Activated CD8-positive, alpha-beta T cell treated with anti-CD3 and anti-CD28 coated beads for 36 hours (primary cell): ENCODE measurements at regions not wholly inside any gene's neighbourhood (a gene's known extent, or its start where the extent isn't known, plus 50 kb on each side); places are given as distances from the start of the nearest gene placed in this dataset.

ENCODE experiments used
- ATAC-seq: fragments of 200-7000 bp; cut with Tn5 transposase; one replicate; pipeline ENCODE4 v1.10.0; 2021; ENCODE audit warnings: mild to moderate bottlenecking, moderate library complexity
- CTCF ChIA-PET: fragments of 350-600 bp; sonication (Branson Sonifier 250); formaldehyde crosslinking; loops from one replicate; lab custom pipeline; 2021; ENCODE audit warnings: antibody characterized with exemption; lab: Charles Lee
- POLR2A ChIA-PET: fragments of 350-600 bp; sonication (Branson Sonifier 250); formaldehyde crosslinking; loops from one replicate; lab custom pipeline; 2021; ENCODE audit warnings: antibody characterized with exemption; lab: Charles Lee
- DNase-seq: peaks from one replicate; pipeline ENCODE4 v3.0.0-alpha.2; 2020
- H3K27ac Mint-ChIP-seq: one replicate; pipeline ENCODE4 v1.8.0; 2021; ENCODE audit warnings: mild to moderate bottlenecking, mixed read lengths
- H3K27me3 Mint-ChIP-seq: one replicate; pipeline ENCODE4 v1.8.0; 2021; ENCODE audit warnings: mixed read lengths
- H3K36me3 Mint-ChIP-seq: one replicate; pipeline ENCODE4 v1.8.0; 2021; ENCODE audit warnings: low read depth, mixed read lengths
- H3K4me1 Mint-ChIP-seq: one replicate; pipeline ENCODE4 v1.8.0; 2021; ENCODE audit warnings: low read depth, mixed read lengths
- H3K4me3 Mint-ChIP-seq: one replicate; pipeline ENCODE4 v1.8.0; 2021; ENCODE audit warnings: mild to moderate bottlenecking, moderate library complexity, mixed read lengths
- H3K9me3 Mint-ChIP-seq: one replicate; pipeline ENCODE4 v1.8.0; 2021; ENCODE audit warnings: mixed read lengths
- intact Hi-C: fragments of 100-400 bp; cut with micrococcal nuclease; formaldehyde crosslinking; loops from one replicate; pipeline ENCODE4 v1.10.0; 2022
- TF ChIP-seq, protein P1 (sequence below): fragments of 200-600 bp; IDR thresholded peaks from one replicate; pipeline ENCODE4 v1.8.0; 2022; ENCODE audit warnings: antibody characterized with exemption, mild to moderate bottlenecking

DNA sequence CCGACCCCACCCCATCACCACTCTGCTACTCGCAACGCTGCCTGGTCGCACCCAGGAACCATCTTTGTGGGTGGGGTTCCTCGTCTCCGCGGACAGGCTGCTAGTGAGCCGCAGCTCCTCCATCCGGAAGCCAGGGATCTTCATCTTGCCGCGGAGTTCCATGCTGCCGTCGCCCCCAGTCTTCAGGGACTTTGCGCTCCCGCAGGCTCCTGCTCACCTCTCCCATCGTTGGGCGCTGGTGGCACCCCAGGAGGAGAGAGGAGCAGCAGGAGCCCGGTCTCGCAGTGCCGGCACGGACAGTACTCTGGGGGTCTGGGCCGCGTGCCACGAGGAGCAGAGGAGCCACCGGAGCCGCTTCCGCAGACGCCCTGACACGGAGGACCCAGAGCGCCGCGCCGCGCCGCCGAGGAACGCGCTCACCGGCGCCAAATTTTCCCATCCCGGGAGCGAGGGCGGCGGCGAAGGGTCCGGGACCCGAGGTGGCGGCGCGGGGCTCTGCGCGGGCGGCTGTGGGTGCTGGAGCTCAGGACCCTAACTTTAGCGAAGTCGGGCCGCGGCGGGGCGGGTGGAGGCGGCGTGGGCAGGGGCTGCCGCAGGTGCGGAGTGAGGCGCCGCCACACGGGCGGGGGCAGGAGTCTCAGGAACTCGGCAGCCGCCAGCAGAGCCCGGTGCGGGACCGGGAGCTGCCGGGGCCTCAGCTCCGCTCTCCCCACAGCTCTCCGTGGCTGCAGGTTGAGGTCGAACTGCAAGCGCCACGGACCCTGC, 750.1 kb upstream of the SORCS1 start:
- TF ChIP-seq, protein P1, sequence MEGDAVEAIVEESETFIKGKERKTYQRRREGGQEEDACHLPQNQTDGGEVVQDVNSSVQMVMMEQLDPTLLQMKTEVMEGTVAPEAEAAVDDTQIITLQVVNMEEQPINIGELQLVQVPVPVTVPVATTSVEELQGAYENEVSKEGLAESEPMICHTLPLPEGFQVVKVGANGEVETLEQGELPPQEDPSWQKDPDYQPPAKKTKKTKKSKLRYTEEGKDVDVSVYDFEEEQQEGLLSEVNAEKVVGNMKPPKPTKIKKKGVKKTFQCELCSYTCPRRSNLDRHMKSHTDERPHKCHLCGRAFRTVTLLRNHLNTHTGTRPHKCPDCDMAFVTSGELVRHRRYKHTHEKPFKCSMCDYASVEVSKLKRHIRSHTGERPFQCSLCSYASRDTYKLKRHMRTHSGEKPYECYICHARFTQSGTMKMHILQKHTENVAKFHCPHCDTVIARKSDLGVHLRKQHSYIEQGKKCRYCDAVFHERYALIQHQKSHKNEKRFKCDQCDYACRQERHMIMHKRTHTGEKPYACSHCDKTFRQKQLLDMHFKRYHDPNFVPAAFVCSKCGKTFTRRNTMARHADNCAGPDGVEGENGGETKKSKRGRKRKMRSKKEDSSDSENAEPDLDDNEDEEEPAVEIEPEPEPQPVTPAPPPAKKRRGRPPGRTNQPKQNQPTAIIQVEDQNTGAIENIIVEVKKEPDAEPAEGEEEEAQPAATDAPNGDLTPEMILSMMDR, result no peak
- ChIA-PET POLR2A (no interaction called here), CTCF (no interaction called here)
- no peak for DNase-seq
- no peak for ATAC-seq
- Mint-ChIP-seq H3K27me3 (peaks cover 10% of the 10 kb centered on the region), H3K4me3 (no peak overlapping the region), H3K36me3 (no peaks in the 10 kb centered on the region), H3K27ac (no peak overlapping the region), H3K9me3 (peaks cover 4% of the 10 kb centered on the region), H3K4me1 (no peaks in the 10 kb centered on the region)
- intact Hi-C loops, result no loop called here

GRCh38 chr10:107913317-107914294, 749.1 kb upstream of the SORCS1 start:
- CTCF ChIA-PET, result no interaction called here
- H3K27ac Mint-ChIP-seq, result no peak overlapping the region
- H3K27me3 Mint-ChIP-seq, result peaks cover 10% of the 10 kb centered on the region
- no peaks in the 10 kb centered on the region for H3K9me3 Mint-ChIP-seq
- H3K4me3 Mint-ChIP-seq, result no peak overlapping the region
- intact Hi-C loops, result no loop called here
- H3K36me3 Mint-ChIP-seq, result no peaks in the 10 kb centered on the region
- POLR2A ChIA-PET, result no interaction called here
- no peak for ATAC-seq
- no peak for DNase-seq
- TF ChIP-seq, protein P1, result no peak
- H3K4me1 Mint-ChIP-seq, result no peaks in the 10 kb centered on the region

- no peaks in the 10 kb centered on the region for H3K4me1 Mint-ChIP-seq
- H3K4me3 Mint-ChIP-seq, result no peak overlapping the region
- intact Hi-C loops, result no loop called here
- peaks cover 11% of the 10 kb centered on the region for H3K9me3 Mint-ChIP-seq
- DNase-seq (no peak), ATAC-seq (no peak)
- ChIA-PET POLR2A (no interaction called here), CTCF (no interaction called here)
- TF ChIP-seq, protein P1, result no peak
- no peaks in the 10 kb centered on the region for H3K36me3 Mint-ChIP-seq
- no peak overlapping the region for H3K27ac Mint-ChIP-seq
- H3K27me3 Mint-ChIP-seq, result no peaks in the 10 kb centered on the region
Measured at GRCh38 chr10:107901076-107901475, 736.6 kb upstream of the SORCS1 start.

- H3K9me3 Mint-ChIP-seq, result peaks cover 11% of the 10 kb centered on the region
- CTCF ChIA-PET, result no interaction called here
- no peak for ATAC-seq
- H3K4me3 Mint-ChIP-seq, result no peak overlapping the region
- POLR2A ChIA-PET, result no interaction called here
- H3K36me3 Mint-ChIP-seq, result no peaks in the 10 kb centered on the region
- intact Hi-C loops, result no loop called here
- H3K27ac Mint-ChIP-seq, result no peak overlapping the region
- no peaks in the 10 kb centered on the region for H3K27me3 Mint-ChIP-seq
- TF ChIP-seq, protein P1, result no peak
- DNase-seq, result no peak
- no peaks in the 10 kb centered on the region for H3K4me1 Mint-ChIP-seq
Measured at GRCh38 chr10:107900131-107900530, 735.6 kb upstream of the SORCS1 start.
